Activated naive CD8-positive, alpha-beta T cell treated with anti-CD3 and anti-CD28 coated beads, Interleukin-2, amount 10 ng/mL, durations not matched to agents 7 days and 5 days (primary cell): ENCODE measurements at regions not wholly inside any gene's neighbourhood (a gene's known extent, or its start where the extent isn't known, plus 50 kb on each side); places are given as distances from the start of the nearest gene placed in this dataset.

Experiments used
- ATAC-seq: fragments of 150-1000 bp; cut with Tn5 transposase; one replicate; pipeline ENCODE4 v1.10.0; 2021; ENCODE audit warnings: low read depth, moderate library complexity
- POLR2A ChIA-PET: fragments of 350-600 bp; sonication (Branson Sonifier 250); formaldehyde crosslinking; loops from one replicate; lab custom pipeline; 2021; ENCODE audit warnings: antibody characterized with exemption; lab: Charles Lee
- DNase-seq: peaks from one replicate; pipeline ENCODE4 v3.0.0; 2021
- H3K27ac Mint-ChIP-seq: one replicate; pipeline ENCODE4 v1.8.0; 2022; ENCODE audit warnings: mild to moderate bottlenecking, mixed read lengths
- H3K27me3 Mint-ChIP-seq: one replicate; pipeline ENCODE4 v1.8.0; 2022; ENCODE audit warnings: mild to moderate bottlenecking, moderate library complexity, mixed read lengths
- H3K36me3 Mint-ChIP-seq: one replicate; pipeline ENCODE4 v1.8.0; 2021; ENCODE audit warnings: mild to moderate bottlenecking, mixed read lengths
- H3K4me1 Mint-ChIP-seq: one replicate; pipeline ENCODE4 v1.8.0; 2021; ENCODE audit warnings: mixed read lengths
- H3K4me3 Mint-ChIP-seq: one replicate; pipeline ENCODE4 v1.8.0; 2022; ENCODE audit warnings: mild to moderate bottlenecking, moderate library complexity, mixed read lengths
- H3K9me3 Mint-ChIP-seq: one replicate; pipeline ENCODE4 v1.8.0; 2021; ENCODE audit warnings: mixed read lengths

GRCh38 chr6:121837545-121838229 is 402.2 kb downstream of the GJA1 start:
- Mint-ChIP-seq H3K27me3 (no peaks in the 10 kb centered on the region), H3K27ac (no peak overlapping the region), H3K9me3 (no peaks in the 10 kb centered on the region), H3K4me3 (no peak overlapping the region), H3K36me3 (no peaks in the 10 kb centered on the region), H3K4me1 (no peaks in the 10 kb centered on the region)
- ATAC-seq = no peak
- POLR2A ChIA-PET = no interaction called here
- no peak for DNase-seq

DNA sequence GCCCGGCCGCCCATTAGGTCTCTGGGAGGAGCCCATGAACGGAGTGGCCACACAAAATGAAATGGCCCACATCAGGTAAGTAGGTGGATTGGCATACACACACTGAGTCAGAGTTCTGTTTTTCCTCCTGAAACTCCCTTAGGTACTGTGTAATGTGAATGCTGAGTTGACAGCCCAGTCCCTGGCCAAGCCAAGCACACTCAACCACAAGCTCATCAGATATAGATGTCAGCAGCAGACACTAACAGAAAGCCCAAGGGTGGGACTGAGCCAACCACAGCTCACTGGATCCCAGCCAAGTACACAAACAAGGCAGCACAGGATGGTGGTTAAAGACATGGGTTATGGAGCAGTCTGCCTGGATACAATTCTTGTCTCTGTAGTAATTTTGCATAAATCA is 403.4 kb downstream of the GJA1 start:
- POLR2A ChIA-PET = no interaction called here
- H3K4me3 Mint-ChIP-seq = no peak overlapping the region
- no peak for ATAC-seq
- H3K27ac Mint-ChIP-seq = no peak overlapping the region
- no peaks in the 10 kb centered on the region for H3K9me3 Mint-ChIP-seq
- no peaks in the 10 kb centered on the region for H3K27me3 Mint-ChIP-seq
- H3K4me1 Mint-ChIP-seq = no peaks in the 10 kb centered on the region
- DNase-seq = no peak
- H3K36me3 Mint-ChIP-seq = no peaks in the 10 kb centered on the region

- Mint-ChIP-seq H3K4me3 (no peak overlapping the region), H3K4me1 (no peaks in the 10 kb centered on the region), H3K36me3 (no peaks in the 10 kb centered on the region), H3K27ac (no peak overlapping the region), H3K27me3 (no peaks in the 10 kb centered on the region), H3K9me3 (no peaks in the 10 kb centered on the region)
- no peak for DNase-seq
- POLR2A ChIA-PET = interaction anchor here (0.6 kb wide), 1 partner anchor 419 kb away, joined by 4 read pairs; no protein-coding TSS in a partner anchor
- no peak for ATAC-seq
Observed at GRCh38 chr6:121839896-121840295, 404.4 kb downstream of the GJA1 start.

GRCh38 chr6:121844898-121845297 is 409.5 kb downstream of the GJA1 start:
- ATAC-seq = no peak
- no peak overlapping the region for H3K4me3 Mint-ChIP-seq
- no peaks in the 10 kb centered on the region for H3K9me3 Mint-ChIP-seq
- POLR2A ChIA-PET = no interaction called here
- no peaks in the 10 kb centered on the region for H3K27me3 Mint-ChIP-seq
- H3K27ac Mint-ChIP-seq = no peak overlapping the region
- DNase-seq = no peak
- H3K4me1 Mint-ChIP-seq = no peaks in the 10 kb centered on the region
- no peaks in the 10 kb centered on the region for H3K36me3 Mint-ChIP-seq

- no peak for DNase-seq
- Mint-ChIP-seq H3K27ac (no peak overlapping the region), H3K4me3 (no peak overlapping the region), H3K36me3 (no peaks in the 10 kb centered on the region), H3K4me1 (no peaks in the 10 kb centered on the region), H3K9me3 (no peaks in the 10 kb centered on the region), H3K27me3 (peaks cover 2% of the 10 kb centered on the region)
- no peak for ATAC-seq
- POLR2A ChIA-PET = no interaction called here
Observed at GRCh38 chr6:121847806-121848522, 412.5 kb downstream of the GJA1 start.

DNA sequence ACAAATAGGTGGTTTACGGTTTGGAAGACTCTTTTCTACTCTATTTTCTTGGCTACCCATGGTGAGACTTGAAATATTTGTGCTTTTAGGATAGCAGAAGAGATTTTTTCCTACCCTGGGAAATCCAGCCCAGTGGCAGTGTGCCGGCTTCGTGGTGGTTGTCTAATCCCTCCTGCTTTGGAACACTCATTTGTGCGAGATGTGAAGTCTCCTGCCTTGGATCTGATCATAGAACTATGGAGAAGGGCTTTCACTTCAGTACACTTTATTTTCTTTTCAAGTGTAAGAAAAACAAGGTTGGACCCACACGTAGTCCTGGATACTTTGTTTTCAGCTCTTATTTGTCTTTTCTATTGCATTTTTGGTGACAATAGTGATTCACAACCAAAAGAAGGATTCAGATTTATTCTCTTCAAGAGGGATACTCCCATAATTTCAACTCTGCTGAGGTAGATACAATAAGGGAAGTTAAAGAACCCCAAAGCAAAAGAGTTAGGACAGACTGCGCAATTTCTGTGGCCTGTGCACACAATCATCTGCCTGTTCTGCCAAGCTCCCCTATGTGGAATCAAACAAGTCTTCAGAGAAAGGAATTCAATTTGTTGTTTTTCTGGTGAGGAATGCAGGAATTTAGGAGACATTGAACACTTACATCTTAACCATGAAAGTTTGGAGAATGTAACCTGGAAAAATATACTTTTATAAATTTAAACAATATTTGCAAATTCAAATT is 413.2 kb downstream of the GJA1 start:
- H3K27ac Mint-ChIP-seq = no peak overlapping the region
- H3K4me1 Mint-ChIP-seq = no peaks in the 10 kb centered on the region
- POLR2A ChIA-PET = no interaction called here
- peaks cover 2% of the 10 kb centered on the region for H3K27me3 Mint-ChIP-seq
- H3K9me3 Mint-ChIP-seq = no peaks in the 10 kb centered on the region
- ATAC-seq = no peak
- H3K36me3 Mint-ChIP-seq = no peaks in the 10 kb centered on the region
- DNase-seq = no peak
- no peak overlapping the region for H3K4me3 Mint-ChIP-seq

- no peaks in the 10 kb centered on the region for H3K9me3 Mint-ChIP-seq
- H3K27me3 Mint-ChIP-seq = peaks cover 8% of the 10 kb centered on the region
- peak; percentile 74 for ATAC-seq
- no peak overlapping the region for H3K4me3 Mint-ChIP-seq
- H3K36me3 Mint-ChIP-seq = no peaks in the 10 kb centered on the region
- POLR2A ChIA-PET = no interaction called here
- no peak overlapping the region for H3K27ac Mint-ChIP-seq
- no peak for DNase-seq
- H3K4me1 Mint-ChIP-seq = no peaks in the 10 kb centered on the region
Observed at GRCh38 chr6:121849477-121849876, 414.0 kb downstream of the GJA1 start.

DNA sequence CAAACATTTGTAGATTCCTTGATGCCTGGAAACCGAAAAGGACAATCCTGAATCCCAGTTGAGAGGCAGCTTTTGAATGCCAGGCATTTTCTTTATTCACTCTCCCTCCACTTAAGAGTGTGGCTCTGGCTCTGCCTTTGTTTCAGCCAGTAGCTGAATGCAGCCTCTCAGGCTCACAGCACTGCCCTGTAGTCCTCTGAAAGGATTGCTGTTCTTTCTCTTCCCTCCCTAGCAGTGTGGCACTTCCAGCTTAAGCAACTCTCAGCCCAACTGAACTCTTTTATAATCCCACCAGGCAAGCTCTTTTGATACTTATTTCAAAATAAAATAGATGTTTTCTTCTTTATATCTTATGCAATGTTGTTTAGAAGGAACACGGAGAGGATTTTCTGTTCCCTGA is 415.6 kb downstream of the GJA1 start:
- no peaks in the 10 kb centered on the region for H3K9me3 Mint-ChIP-seq
- H3K27ac Mint-ChIP-seq = no peak overlapping the region
- no peaks in the 10 kb centered on the region for H3K36me3 Mint-ChIP-seq
- H3K27me3 Mint-ChIP-seq = peaks cover 8% of the 10 kb centered on the region
- ATAC-seq (no peak), DNase-seq (no peak)
- H3K4me3 Mint-ChIP-seq = no peak overlapping the region
- no peaks in the 10 kb centered on the region for H3K4me1 Mint-ChIP-seq
- POLR2A ChIA-PET = no interaction called here

GRCh38 chr6:121853686-121854085 is 418.2 kb downstream of the GJA1 start:
- Mint-ChIP-seq H3K4me1 (no peaks in the 10 kb centered on the region), H3K27ac (no peak overlapping the region), H3K27me3 (peaks cover 8% of the 10 kb centered on the region), H3K36me3 (no peaks in the 10 kb centered on the region), H3K4me3 (no peak overlapping the region), H3K9me3 (no peaks in the 10 kb centered on the region)
- DNase-seq = no peak
- ATAC-seq = no peak
- POLR2A ChIA-PET = no interaction called here

- H3K36me3 Mint-ChIP-seq = no peaks in the 10 kb centered on the region
- POLR2A ChIA-PET = no interaction called here
- ATAC-seq (no peak), DNase-seq (no peak)
- no peaks in the 10 kb centered on the region for H3K9me3 Mint-ChIP-seq
- no peak overlapping the region for H3K27ac Mint-ChIP-seq
- H3K4me3 Mint-ChIP-seq = no peak overlapping the region
- no peaks in the 10 kb centered on the region for H3K4me1 Mint-ChIP-seq
- H3K27me3 Mint-ChIP-seq = peaks cover 8% of the 10 kb centered on the region
Observed at GRCh38 chr6:121855521-121855920, 420.1 kb downstream of the GJA1 start.

DNA sequence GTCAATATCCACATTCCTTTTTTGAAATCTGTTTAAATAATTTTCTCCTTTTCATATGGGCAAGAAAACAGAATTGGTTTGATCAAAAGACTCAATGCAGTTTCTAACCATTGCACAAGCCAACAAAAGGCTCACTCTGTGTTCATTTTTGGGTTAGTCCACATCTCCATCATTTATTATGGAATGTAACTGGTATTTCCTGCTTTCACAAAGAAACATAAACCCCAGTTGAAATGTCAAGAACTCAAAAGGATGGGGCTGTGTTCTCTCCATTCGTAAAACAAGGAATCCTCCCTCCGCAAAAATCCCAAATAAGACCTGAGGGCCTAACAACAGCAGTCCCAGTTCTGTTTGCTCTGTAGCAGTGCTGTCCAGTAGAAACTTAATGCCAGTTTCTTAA is 420.9 kb downstream of the GJA1 start:
- POLR2A ChIA-PET = no interaction called here
- Mint-ChIP-seq H3K4me1 (no peaks in the 10 kb centered on the region), H3K27me3 (peaks cover 8% of the 10 kb centered on the region), H3K27ac (no peak overlapping the region), H3K9me3 (no peaks in the 10 kb centered on the region), H3K36me3 (no peaks in the 10 kb centered on the region), H3K4me3 (no peak overlapping the region)
- DNase-seq (no peak), ATAC-seq (no peak)

DNA sequence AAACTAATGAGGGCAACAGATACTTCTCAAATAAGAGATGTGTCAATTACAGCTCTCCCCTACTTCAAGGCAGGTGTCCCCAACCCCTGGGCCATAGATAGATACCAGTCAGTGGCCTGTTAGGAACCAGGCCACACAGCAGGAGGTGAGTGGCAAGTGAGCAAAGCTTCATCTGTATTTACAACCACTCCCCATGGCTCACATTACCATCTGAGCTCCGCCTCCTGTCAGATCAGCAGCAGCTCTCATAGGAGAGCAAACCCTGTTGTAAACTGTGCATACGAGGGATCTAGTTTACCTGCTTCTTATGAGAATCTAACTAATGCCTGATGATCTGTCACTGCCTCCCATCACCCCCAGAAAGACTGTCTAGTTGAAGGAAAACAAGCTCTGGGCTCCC is 422.1 kb downstream of the GJA1 start:
- POLR2A ChIA-PET = no interaction called here
- H3K36me3 Mint-ChIP-seq = no peaks in the 10 kb centered on the region
- H3K9me3 Mint-ChIP-seq = no peaks in the 10 kb centered on the region
- no peak for DNase-seq
- H3K27me3 Mint-ChIP-seq = peaks cover 8% of the 10 kb centered on the region
- no peak overlapping the region for H3K4me3 Mint-ChIP-seq
- ATAC-seq = no peak
- no peak overlapping the region for H3K27ac Mint-ChIP-seq
- no peaks in the 10 kb centered on the region for H3K4me1 Mint-ChIP-seq

- POLR2A ChIA-PET = no interaction called here
- DNase-seq = no peak
- Mint-ChIP-seq H3K9me3 (peaks cover 4% of the 10 kb centered on the region), H3K27me3 (peaks cover 8% of the 10 kb centered on the region), H3K4me3 (no peak overlapping the region), H3K4me1 (no peaks in the 10 kb centered on the region), H3K36me3 (no peaks in the 10 kb centered on the region), H3K27ac (no peak overlapping the region)
- ATAC-seq = no peak
Observed at GRCh38 chr6:121858310-121858709, 422.9 kb downstream of the GJA1 start.

DNA sequence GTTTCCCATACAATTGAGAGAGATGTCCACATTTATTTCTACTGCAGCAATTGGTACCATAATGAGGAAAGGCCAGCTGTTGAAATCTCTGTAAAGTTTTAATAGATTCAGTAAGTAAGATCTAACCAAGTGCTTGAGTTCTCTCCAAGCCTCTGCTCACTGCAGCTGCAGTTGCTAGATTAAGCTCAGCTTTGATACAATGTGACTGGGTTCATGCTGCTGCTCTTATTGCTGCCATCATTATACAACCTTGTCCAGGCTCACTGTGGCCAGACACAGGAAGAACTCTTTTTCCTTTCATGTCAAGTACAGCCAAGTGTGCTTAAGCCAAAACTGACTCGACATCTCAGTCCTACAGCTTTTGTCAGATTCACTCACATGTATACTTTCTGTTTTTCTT is 423.5 kb downstream of the GJA1 start:
- no peak overlapping the region for H3K4me3 Mint-ChIP-seq
- ATAC-seq (no peak), DNase-seq (no peak)
- no peaks in the 10 kb centered on the region for H3K36me3 Mint-ChIP-seq
- H3K4me1 Mint-ChIP-seq = no peaks in the 10 kb centered on the region
- peaks cover 5% of the 10 kb centered on the region for H3K27me3 Mint-ChIP-seq
- no peak overlapping the region for H3K27ac Mint-ChIP-seq
- peaks cover 5% of the 10 kb centered on the region for H3K9me3 Mint-ChIP-seq
- POLR2A ChIA-PET = no interaction called here
